ENCODE measurements at regions not wholly inside any gene's neighbourhood (a gene's known extent, or its start where the extent isn't known, plus 50 kb on each side); places are given as distances from the start of the nearest gene placed in this dataset.

GRCh38 chr1:96409087-96409486 is 312.5 kb upstream of the PTBP2 start:
- no peak for DNase-seq
- H3K4me3 ChIP-seq, result no peak overlapping the region
- intact Hi-C loops (cut with DNase I), result no loop called here
- no peaks in the 10 kb centered on the region for H3K4me1 ChIP-seq (ENCODE audit: insufficient read depth)
- no peaks in the 10 kb centered on the region for H3K27me3 ChIP-seq
- no peaks in the 10 kb centered on the region for H3K9me3 ChIP-seq
- no peaks in the 10 kb centered on the region for H3K36me3 ChIP-seq
- TF ChIP-seq CTCF (IDR thresholded peaks at IDR 0.05) (no peak), POLR2A (IDR thresholded peaks at IDR 0.05) (no peak), EP300 (IDR thresholded peaks at IDR 0.05) (no peak)
- H3K27ac ChIP-seq, result no peak overlapping the region
- 64 to 73% (median 69%) methylated on average over 4 of the region's 4 CpGs for WGBS, 3 donors

DNA sequence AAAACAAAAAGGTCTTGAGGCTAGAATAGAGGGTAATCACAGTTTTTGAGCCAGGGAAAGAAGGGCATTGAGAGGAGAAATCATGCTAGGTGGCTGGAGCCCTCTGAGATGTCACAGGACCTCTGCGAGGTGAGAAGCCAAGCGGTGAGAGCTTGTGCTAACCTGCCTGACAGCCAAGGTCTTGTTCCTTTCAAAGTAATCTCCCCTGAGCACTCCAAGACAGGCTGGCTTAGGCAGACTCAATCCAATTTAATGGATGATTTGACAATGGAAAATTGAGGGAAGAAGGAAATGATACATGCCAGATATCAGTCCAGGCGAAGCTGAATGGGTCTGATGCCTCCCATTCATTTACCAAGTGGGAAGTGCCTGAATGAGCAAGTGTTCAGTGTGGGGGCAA is 311.9 kb upstream of the PTBP2 start:
- intact Hi-C loops (cut with DNase I), result no loop called here
- no peak for DNase-seq
- WGBS, 3 donors, result 88 to 95% (median 89%) methylated on average over 3 of the region's 3 CpGs
- Histone ChIP-seq H3K27ac (no peak overlapping the region), H3K9me3 (no peaks in the 10 kb centered on the region), H3K36me3 (no peaks in the 10 kb centered on the region), H3K27me3 (no peaks in the 10 kb centered on the region), H3K4me1 (ENCODE audit: insufficient read depth) (no peaks in the 10 kb centered on the region), H3K4me3 (no peak overlapping the region)
- TF ChIP-seq EP300 (IDR thresholded peaks at IDR 0.05) (no peak), CTCF (IDR thresholded peaks at IDR 0.05) (no peak), POLR2A (IDR thresholded peaks at IDR 0.05) (no peak)

DNA sequence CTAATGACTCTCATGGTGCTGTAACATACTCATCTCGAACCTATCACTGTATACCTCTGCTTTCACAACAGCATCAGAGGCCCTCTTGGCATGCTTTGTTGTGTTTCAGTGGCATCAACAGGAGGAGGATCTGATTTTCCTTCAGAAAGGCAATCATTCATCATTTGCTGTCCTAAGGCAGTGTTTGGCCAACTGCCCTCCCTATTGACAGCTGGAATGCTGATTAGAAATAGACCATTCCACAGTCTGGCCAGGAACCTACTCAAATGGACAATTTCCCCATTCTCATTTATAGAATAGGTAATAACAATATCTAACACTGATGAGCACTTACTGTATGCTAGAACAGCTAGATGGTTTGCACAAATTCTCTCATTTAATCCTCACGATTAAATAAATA is 310.6 kb upstream of the PTBP2 start:
- Histone ChIP-seq H3K9me3 (no peaks in the 10 kb centered on the region), H3K27me3 (no peaks in the 10 kb centered on the region), H3K4me3 (no peak overlapping the region), H3K27ac (no peak overlapping the region), H3K4me1 (ENCODE audit: insufficient read depth) (no peaks in the 10 kb centered on the region), H3K36me3 (no peaks in the 10 kb centered on the region)
- no peak for DNase-seq
- TF ChIP-seq POLR2A (IDR thresholded peaks at IDR 0.05) (no peak), EP300 (IDR thresholded peaks at IDR 0.05) (no peak), CTCF (IDR thresholded peaks at IDR 0.05) (no peak)
- 53 to 78% (median 56%) methylated on average over 2 of the region's 2 CpGs for WGBS, 3 donors
- intact Hi-C loops (cut with DNase I), result no loop called here

- Histone ChIP-seq H3K4me3 (no peak overlapping the region), H3K27me3 (no peaks in the 10 kb centered on the region), H3K9me3 (no peaks in the 10 kb centered on the region)
Observed at GRCh38 chr1:96414598-96414997, 307.0 kb upstream of the PTBP2 start.

More at GRCh38 chr1:96414598-96414997, 307.0 kb upstream of the PTBP2 start:
- intact Hi-C loops (cut with DNase I), result no loop called here
- DNase-seq, result no peak
- TF ChIP-seq POLR2A (IDR thresholded peaks at IDR 0.05), result no peak
- no peak for TF ChIP-seq CTCF (IDR thresholded peaks at IDR 0.05)
- TF ChIP-seq EP300 (IDR thresholded peaks at IDR 0.05), result no peak
- H3K4me1 ChIP-seq (ENCODE audit: insufficient read depth), result no peaks in the 10 kb centered on the region
- WGBS, 3 donors, result 77 to 84% (median 82%) methylated on average over 6 of the region's 6 CpGs
- H3K27ac ChIP-seq, result no peak overlapping the region
- no peaks in the 10 kb centered on the region for H3K36me3 ChIP-seq
